Body of pancreas (tissue), 4 donors: ENCODE measurements at regions not wholly inside any gene's neighbourhood (a gene's known extent, or its start where the extent isn't known, plus 50 kb on each side); places are given as distances from the start of the nearest gene placed in this dataset.

ENCODE experiments used
- ATAC-seq: fragments of 150-250 bp; one replicate; pipeline ENCODE4 v1.9.1; 2016
- DNase-seq, 4 donors: peaks; one replicate each; pipeline ENCODE4 v3.0.0-alpha.2; 2019
- H3K27ac ChIP-seq, 4 donors: fragments of 200-600 bp; sonication (generic); 1 replicate in 3 of 4; 2 replicates in 1 of 4; pipeline versions ENCODE4 v1.5.1 to v1.6.1; 2016 to 2019; ENCODE audit warnings: mild to moderate bottlenecking in 1 of 4, mixed read lengths in 1 of 4, moderate library complexity in 1 of 4
- H3K27me3 ChIP-seq, 2 donors: fragments of 200-600 bp; sonication (generic); one replicate each; pipeline ENCODE4 v1.6.0; 2016; ENCODE audit warnings: mild to moderate bottlenecking in 1 of 2
- H3K36me3 ChIP-seq, 2 donors: fragments of 200-600 bp; sonication (generic); replicated peaks in 1 of 2; 2 replicates each; pipeline ENCODE4 v1.5.1; 2016; ENCODE audit warnings: low read depth in 2 of 2; ENCODE audit not compliant: insufficient read depth in 1 of 2
- H3K4me1 ChIP-seq: fragments of 200-600 bp; sonication (generic); one replicate; pipeline ENCODE4 v1.6.0; 2016
- H3K4me3 ChIP-seq, 2 donors: fragments of 200-600 bp; sonication (generic); 1 replicate in 1 of 2; 2 replicates in 1 of 2; pipeline ENCODE4 v1.5.1; 2016 to 2019
- H3K9me3 ChIP-seq, 3 donors: fragments of 200-600 bp; sonication (generic); 1 replicate in 2 of 3; 2 replicates in 1 of 3; pipeline ENCODE4 v1.5.1; 2016
- CTCF ChIP-seq, 7 experiments: fragments of 450-650 bp in 4 of 7; fragments of 200-600 bp in 3 of 7; sonication (generic) in 3 of 7; IDR thresholded peaks; one replicate each; pipeline ENCODE4 v1.5.1; 2016 to 2019; ENCODE audit warnings: antibody characterized with exemption in 7 of 7
- POLR2A ChIP-seq, 3 donors: fragments of 450-650 bp; IDR thresholded peaks; one replicate each; pipeline ENCODE4 v1.6.1; 2016; ENCODE audit warnings: antibody characterized with exemption in 3 of 3, mild to moderate bottlenecking in 2 of 3
- WGBS, 2 donors: methylation state at CpG; one replicate each; pipeline ENCODE4 v1.1.5; 2017; 5-methylcytosine and 5-hydroxymethylcytosine counted together
- intact Hi-C: fragments of 100-400 bp; cut with DNase I; formaldehyde crosslinking; loops from one replicate; pipeline ENCODE4 v1.15.1; 2023

GRCh38 chr7:156464339-156464738 lies 176.2 kb upstream of the RNF32 start:
- H3K27me3 ChIP-seq: no peaks in the 10 kb centered on the region
- H3K4me3 ChIP-seq: no peak overlapping the region
- intact Hi-C loops: no loop called here
- ATAC-seq (no peak), DNase-seq (no peak)
- TF ChIP-seq POLR2A (IDR thresholded peaks at IDR 0.05): no peak
- TF ChIP-seq CTCF (IDR thresholded peaks at IDR 0.05): no peak
- no peaks in the 10 kb centered on the region for H3K4me1 ChIP-seq
- 73% methylated on average over 10 of the region's 10 CpGs for WGBS, 2 donors
- H3K9me3 ChIP-seq: no peaks in the 10 kb centered on the region
- no peaks in the 10 kb centered on the region for H3K36me3 ChIP-seq
- H3K27ac ChIP-seq: no peak overlapping the region

DNA sequence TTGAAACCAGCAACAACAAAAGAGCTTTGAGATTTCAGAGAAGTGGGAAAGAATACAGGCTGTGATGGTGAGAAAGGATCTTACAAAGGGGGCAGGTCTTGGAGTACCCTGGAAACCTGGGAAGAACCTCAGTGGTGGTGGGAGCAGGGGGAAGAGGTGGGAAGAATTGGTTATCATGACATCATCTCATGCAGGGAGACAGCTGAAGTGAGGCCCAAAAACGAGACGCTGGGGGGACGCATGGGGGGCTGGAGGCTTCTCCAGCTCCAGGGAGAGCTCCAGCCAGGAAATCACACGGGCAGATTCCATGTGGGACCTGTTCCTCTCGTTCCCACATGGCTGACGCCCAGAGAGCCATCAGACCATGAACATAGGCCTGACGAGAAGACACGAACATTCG lies 177.3 kb upstream of the RNF32 start:
- Histone ChIP-seq H3K4me1 (no peaks in the 10 kb centered on the region), H3K4me3 (no peak overlapping the region), H3K36me3 (no peaks in the 10 kb centered on the region), H3K9me3 (no peaks in the 10 kb centered on the region), H3K27ac (no peak overlapping the region), H3K27me3 (no peaks in the 10 kb centered on the region)
- no peak for TF ChIP-seq POLR2A (IDR thresholded peaks at IDR 0.05)
- no peak for DNase-seq
- 54 to 59% methylated on average over 9 of the region's 9 CpGs for WGBS, 2 donors
- intact Hi-C loops: no loop called here
- no peak for ATAC-seq

DNA sequence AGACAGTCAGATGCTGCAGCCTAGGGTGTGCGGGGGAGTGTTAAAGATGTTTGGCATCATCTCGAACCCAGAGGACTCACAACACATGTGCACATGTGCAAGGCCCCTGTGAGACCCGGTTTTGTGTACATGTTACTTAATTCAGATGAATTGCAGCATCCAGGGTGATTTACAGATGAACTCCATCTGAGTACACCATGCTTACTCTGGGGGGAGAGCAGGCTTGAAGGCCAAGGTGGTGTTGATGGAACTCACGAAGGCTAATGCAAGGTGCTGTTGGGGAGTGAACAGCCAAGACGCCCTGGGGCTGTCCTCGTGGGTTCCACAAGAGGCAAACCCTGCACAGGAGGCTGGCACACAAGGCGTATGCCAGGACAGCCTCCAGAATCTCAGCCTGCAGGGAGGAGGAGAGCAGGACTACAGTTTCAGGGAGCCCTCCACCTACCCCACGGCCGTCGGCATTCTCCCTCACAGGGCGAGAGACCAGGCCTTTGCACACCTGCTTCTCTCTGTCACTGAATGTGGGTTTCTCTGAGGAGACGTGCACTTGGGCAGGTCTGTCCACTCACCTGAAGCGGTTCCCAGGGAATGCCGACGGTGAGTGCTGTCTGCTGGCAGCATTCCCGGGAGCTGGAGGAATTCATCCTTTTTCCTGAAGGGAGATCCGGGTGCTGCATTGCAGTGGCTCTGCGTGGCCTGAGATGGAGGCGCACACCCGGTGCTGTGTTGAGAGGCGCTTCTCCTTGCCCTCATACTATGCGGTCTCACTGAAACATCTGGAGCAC lies 178.5 kb upstream of the RNF32 start:
- intact Hi-C loops: no loop called here
- WGBS, 2 donors: 66 to 70% methylated on average over 21 to 22 of the region's 22 CpGs
- Histone ChIP-seq H3K27me3 (no peaks in the 10 kb centered on the region), H3K4me1 (no peaks in the 10 kb centered on the region), H3K9me3 (no peaks in the 10 kb centered on the region), H3K4me3 (no peak overlapping the region), H3K27ac (no peak overlapping the region), H3K36me3 (no peaks in the 10 kb centered on the region)
- DNase-seq (peak in 2 of 4 donors; percentile 23 to 38), ATAC-seq (no peak)
- TF ChIP-seq CTCF (IDR thresholded peaks at IDR 0.05) (no peak), POLR2A (IDR thresholded peaks at IDR 0.05) (no peak)

DNA sequence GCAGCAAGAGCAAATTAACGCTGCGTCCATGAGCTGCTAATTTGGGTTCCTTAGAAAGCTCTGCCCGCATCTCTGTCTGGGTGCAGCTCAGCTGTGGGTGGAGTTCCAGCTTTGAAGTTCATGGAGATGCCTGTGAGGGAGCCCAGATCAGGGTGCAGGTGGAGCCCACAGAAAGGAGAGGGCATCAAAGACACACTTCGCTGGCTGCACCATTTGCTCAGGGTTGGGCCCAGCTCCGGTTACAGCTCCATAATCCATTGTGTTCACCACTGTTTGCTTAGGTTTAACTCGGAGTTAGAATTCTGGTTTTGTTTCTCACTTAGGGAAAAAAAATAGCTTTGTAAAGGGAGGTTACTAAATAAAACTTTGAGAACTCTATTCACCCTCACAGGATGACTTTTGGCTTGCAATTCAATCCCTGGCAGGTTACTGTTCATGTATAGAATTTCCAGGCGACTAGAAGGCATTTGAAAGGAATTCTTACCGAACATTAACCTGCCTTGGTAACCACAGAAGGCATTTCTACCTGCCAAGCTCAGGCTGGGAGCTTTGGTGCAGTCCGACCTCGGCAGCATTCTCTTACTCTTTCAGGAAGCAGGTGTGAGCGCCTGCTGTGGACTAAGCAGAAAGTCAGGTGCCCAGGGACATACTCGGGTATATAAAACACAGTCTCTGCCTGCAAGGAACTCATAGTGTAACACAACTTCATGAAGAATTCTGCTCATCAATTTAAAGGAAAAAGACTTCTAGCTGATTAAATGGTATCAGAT lies 179.5 kb upstream of the RNF32 start:
- TF ChIP-seq POLR2A (IDR thresholded peaks at IDR 0.05): no peak
- TF ChIP-seq CTCF (IDR thresholded peaks at IDR 0.05): no peak
- Histone ChIP-seq H3K27me3 (no peaks in the 10 kb centered on the region), H3K9me3 (no peaks in the 10 kb centered on the region), H3K4me3 (no peak overlapping the region), H3K4me1 (no peaks in the 10 kb centered on the region), H3K27ac (no peak overlapping the region), H3K36me3 (no peaks in the 10 kb centered on the region)
- intact Hi-C loops: no loop called here
- WGBS, 2 donors: 58 to 66% methylated on average over 12 of the region's 12 CpGs
- DNase-seq (no peak), ATAC-seq (no peak)

GRCh38 chr7:156459582-156459981 lies 181.0 kb upstream of the RNF32 start:
- intact Hi-C loops: no loop called here
- Histone ChIP-seq H3K4me1 (no peaks in the 10 kb centered on the region), H3K27me3 (no peaks in the 10 kb centered on the region), H3K9me3 (no peaks in the 10 kb centered on the region), H3K4me3 (no peak overlapping the region), H3K27ac (no peak overlapping the region), H3K36me3 (no peaks in the 10 kb centered on the region)
- 81 to 89% methylated on average over 10 to 13 of the region's 13 CpGs for WGBS, 2 donors
- DNase-seq: no peak
- TF ChIP-seq POLR2A (IDR thresholded peaks at IDR 0.05) (no peak), CTCF (IDR thresholded peaks at IDR 0.05) (no peak)
- ATAC-seq: no peak
